ENCODE measurements at regions not wholly inside any gene's neighbourhood (a gene's known extent, or its start where the extent isn't known, plus 50 kb on each side); places are given as distances from the start of the nearest gene placed in this dataset.
"Not testable (repeated sequence)": the region's sequence is repeated elsewhere in the genome, so short reads cannot be mapped to it uniquely, and the experiment has no call there.

- DNase-seq (ENCODE audit: low read depth, low spot score) = no peak
These were observed 739.0 kb upstream of the NCAM2 start for GRCh38 chr21:20259031-20259867.

DNA sequence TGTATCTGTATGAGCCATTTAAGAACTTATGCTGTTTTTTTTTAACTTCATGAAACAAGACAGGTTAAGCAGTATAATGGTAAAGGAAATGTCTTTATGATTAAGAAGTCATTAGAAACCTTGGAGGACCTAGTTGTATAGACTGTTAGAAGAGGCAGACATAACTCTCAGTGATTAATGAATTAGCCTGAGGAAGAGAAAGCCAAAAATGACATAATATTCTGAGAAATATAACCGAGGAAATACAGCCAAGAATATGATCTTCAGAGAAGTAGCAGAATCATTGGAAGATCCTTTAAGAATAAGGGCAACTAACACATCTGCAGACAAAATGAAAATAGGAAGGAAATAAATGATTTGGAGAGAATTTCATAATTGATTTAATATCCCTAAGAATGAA is 738.1 kb upstream of the NCAM2 start:
- DNase-seq (ENCODE audit: low read depth, low spot score) = no peak

DNA sequence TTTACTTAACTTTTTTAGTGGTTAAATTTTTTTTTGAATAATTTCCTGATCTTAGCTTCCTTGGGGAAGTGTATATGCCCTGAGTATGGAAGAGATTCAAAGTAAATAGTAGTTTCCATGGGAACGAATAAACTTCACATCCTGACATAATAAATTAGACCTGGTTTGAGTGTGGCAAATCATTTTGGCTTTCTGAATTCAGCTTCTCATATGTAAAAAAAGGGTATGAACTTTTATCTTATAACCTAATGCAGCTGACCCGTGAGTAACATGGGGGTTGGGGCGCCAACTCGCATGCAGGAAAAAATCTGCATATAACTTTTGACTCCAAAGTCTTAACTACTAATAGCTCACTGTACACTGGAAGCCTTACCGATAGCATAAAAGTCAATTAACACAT is 736.8 kb upstream of the NCAM2 start:
- no peak for DNase-seq (ENCODE audit: low read depth, low spot score)

DNA sequence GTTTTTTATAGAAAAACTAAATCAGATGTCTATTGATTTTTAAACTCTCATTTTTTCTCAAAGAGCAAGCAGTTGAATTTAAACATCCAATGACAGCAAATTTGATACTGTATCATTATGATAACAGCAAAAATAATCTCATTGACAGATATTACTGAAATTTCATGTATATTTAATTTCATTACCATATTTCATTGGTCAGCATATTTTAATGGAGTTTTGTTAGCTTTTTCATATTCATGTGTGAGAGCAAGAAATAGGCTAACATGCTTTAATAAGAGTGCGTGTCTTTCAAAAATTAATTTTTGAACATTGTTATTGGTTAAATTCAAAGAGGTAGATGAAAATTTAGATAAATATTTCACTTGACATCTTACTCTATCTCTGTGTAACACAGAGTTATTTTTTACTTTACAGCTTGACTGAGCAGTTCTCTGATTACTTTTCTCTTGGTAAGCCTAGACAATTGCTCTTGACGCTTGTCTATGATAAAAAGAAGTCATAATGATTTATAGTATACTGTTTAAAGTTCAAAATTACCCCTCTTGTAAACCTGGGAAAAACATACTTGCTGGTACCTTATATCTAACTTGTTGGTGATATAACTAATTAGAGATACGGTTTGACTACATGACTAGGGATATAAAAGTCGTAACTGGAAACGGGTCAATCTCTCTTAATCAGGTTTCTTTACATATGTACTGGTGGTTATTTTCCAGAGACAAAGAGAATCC is 732.3 kb upstream of the NCAM2 start:
- DNase-seq (ENCODE audit: low read depth, low spot score) = no peak

- DNase-seq (ENCODE audit: low read depth, low spot score) = no peak
These were observed 731.8 kb upstream of the NCAM2 start for GRCh38 chr21:20266441-20266710.

- DNase-seq (ENCODE audit: low read depth, low spot score) = no peak
These were observed 727.7 kb upstream of the NCAM2 start for GRCh38 chr21:20270365-20271055.

DNA sequence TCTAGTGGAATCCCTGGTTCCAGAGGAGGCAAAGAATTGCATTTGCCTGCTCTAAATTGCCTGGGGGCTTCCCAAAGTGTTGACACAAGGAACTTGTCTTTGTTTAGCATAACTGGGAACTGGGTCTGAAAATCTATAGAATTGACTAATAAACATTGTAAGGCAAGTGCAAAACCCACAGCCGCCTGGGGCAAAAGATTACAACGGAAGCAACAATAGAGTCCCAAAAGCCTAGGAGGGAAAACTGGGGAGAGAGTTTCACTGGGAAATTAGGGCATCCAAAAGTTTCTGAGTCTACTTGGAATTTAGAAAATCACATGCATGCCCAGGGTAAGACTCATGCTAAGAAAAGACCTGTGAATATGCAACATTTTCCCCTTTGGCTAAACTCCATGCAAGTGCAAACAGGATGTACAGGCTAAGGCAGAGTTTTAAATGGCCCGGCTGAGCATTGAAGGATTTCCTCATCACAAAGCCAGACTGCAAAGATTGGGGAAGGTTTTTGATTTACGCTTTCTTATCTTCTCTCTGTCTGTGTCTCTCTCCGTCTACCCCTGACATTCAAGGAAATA is 725.3 kb upstream of the NCAM2 start:
- DNase-seq (ENCODE audit: low read depth, low spot score) = no peak

GRCh38 chr21:20276377-20276776 is 721.8 kb upstream of the NCAM2 start:
- no peak for DNase-seq (ENCODE audit: low read depth, low spot score)

DNA sequence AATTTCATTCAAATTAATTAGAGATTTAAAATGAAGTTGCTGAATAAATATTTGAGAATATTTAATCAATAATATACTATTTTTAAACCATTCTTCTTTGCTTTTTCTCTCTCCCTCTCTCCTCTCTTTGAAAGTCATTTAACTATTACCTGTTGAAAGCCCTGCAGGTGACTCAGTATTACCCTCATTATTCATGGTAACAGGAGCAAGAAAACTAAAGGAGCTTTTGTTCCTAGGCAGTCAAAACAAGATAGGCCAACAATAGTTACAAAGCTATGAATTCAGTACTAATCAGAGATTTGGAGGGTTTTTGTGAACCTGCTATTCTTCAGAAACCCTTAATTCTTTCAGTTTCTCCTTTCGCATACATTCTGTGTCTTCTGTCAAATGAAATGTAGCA is 721.3 kb upstream of the NCAM2 start:
- no peak for DNase-seq (ENCODE audit: low read depth, low spot score)

GRCh38 chr21:20283836-20284235 is 714.4 kb upstream of the NCAM2 start:
- no peak for DNase-seq (ENCODE audit: low read depth, low spot score)

DNA sequence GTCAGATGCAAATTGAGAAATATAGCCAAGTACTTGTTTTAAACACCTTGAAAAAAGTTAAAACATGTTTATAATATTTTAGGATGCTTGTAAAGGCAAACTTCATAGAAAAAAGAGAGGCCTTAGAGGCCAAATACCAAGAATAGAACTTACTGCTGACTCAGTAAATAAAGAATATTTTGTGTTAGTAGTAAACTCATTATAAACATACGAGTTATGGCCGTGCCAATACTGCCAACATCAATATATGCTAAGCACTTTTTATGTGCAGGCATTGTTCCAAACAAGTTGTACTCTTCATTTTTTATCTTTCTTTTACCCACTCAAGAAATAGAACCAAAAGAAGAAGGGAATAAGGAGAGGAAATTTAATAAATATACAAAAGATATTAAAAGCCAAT is 705.9 kb upstream of the NCAM2 start:
- DNase-seq (ENCODE audit: low read depth, low spot score) = no peak

DNA sequence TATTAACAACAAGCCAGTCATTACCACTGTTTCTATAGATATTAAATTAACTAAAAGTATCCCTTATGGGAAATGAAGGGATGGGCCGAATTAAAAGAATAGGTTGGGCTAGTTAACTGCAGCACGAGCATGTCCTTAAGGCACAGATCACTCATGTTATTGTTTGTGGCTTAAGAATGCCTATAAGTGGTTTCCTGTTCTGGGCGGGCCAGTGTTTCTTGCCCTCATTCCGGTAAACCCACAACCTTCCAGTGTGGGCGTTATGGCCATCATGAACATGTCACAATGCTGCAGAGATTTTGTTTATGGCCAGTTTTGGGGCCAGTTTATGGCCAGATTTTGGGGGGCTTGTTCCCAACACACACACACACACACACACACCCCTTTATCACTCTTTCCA is 705.4 kb upstream of the NCAM2 start:
- DNase-seq (ENCODE audit: low read depth, low spot score) = not testable (repeated sequence)

- DNase-seq (ENCODE audit: low read depth, low spot score) = no peak
These were observed 696.8 kb upstream of the NCAM2 start for GRCh38 chr21:20301395-20301794.

GRCh38 chr21:20302084-20302483 is 696.1 kb upstream of the NCAM2 start:
- DNase-seq (ENCODE audit: low read depth, low spot score) = no peak

GRCh38 chr21:20306836-20307235 is 691.4 kb upstream of the NCAM2 start:
- DNase-seq (ENCODE audit: low read depth, low spot score) = no peak

GRCh38 chr21:20308586-20309315 is 689.5 kb upstream of the NCAM2 start:
- DNase-seq (ENCODE audit: low read depth, low spot score) = no peak

DNA sequence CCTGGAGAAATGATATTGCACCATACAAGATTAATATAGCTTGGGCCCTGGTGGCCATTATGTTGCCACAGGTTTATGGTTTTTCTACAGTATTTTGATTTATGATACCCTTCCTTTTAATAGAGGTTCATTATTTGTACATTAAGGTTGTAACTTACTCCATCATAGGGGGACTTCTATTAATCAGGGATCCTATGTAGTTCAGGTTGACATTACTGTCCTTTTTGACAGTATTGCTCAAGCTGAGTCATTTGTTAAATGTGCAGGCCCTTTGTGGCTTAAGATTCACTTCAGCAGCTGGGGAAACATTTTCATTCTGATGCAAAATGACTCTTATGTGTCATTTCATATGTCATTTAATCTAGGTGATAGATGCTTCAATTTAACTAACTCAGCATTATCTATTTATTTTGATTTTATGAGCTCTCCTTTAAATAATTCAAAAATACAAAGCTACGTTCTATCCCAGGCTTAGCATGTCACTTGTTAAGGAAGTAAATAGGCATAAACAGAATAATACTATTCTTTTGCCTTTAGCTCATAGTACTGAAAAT is 686.9 kb upstream of the NCAM2 start:
- no peak for DNase-seq (ENCODE audit: low read depth, low spot score)

DNA sequence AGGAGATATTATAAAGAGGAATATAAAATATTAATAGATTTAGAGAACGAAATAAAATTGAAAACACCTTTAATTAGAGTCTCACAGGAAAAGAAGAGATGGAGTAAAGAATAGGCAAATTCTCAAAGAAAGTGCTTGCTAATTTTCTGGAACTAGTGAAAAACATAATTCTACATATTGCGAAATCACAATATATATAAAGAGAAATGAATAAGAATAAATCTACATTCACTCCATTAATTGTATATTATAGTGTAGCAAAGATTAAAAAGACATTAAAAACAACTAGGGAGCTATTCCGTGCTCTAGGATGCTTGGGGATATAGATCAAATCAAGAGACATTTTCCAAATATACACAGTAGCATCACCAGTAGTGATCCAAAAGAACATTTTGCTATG is 685.2 kb upstream of the NCAM2 start:
- DNase-seq (ENCODE audit: low read depth, low spot score) = no peak

GRCh38 chr21:20315042-20315441 is 683.2 kb upstream of the NCAM2 start:
- DNase-seq (ENCODE audit: low read depth, low spot score) = no peak

DNA sequence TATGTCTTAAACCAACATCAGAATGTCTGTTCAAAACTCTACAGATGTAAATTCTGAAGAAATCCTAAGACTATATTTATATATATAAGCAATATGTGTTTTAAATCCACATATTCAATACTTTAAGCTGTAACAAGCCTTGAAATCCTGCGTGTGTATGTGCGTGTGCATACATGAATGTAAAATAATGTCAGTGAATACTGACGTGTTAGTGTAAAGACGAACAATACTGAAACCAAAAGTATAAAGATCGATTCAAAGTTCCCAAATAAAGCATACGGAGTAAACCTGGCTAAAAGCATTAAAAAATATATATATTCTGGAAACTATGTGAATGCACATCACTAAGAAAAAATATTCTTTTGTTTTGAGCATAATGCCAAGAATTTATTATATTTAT is 668.6 kb upstream of the NCAM2 start:
- no peak for DNase-seq (ENCODE audit: low read depth, low spot score)

DNA sequence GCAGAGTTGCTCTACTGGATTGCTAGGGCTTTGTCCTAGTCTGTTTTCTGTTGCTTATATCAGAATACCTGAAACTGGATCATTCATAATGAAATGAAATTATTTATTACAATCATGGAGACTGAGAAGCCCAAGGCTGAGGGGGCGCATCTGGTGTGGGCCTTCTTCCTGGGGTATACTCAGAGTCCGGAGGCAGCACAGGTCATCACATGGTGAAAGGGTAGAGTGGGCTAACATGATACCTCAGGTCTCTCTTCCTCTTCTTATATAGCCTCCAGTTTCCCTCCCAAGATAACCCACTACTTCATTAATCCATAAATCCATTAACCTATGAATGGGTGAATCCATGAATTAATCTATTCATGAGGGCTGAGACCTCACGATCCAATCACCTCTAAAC is 667.6 kb upstream of the NCAM2 start:
- no peak for DNase-seq (ENCODE audit: low read depth, low spot score)

DNA sequence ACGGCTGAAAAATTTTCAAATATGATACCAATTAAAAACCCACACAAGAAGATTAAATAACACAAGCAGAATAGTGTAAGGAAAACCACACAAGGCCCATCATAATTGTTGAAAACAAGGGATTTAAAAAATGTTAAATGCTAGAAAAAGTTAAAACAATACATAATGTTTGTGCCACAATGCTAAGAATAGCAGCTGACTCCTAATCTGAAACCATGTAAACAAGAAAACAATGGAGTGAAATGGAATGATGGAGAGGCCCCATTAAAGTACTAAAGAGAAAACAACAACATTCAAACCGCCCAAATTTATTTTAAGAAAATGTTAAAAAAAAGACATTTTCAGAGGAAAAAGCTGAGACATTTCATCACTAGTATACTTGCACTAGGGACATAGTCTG is 663.6 kb upstream of the NCAM2 start:
- no peak for DNase-seq (ENCODE audit: low read depth, low spot score)
